Parathyroid adenoma (tissue), 2 donors: ENCODE measurements at regions not wholly inside any gene's neighbourhood (a gene's known extent, or its start where the extent isn't known, plus 50 kb on each side); places are given as distances from the start of the nearest gene placed in this dataset.

Source experiments
- H2AFZ ChIP-seq: fragments of 300-600 bp; sonication (generic); one replicate; pipeline ENCODE4 v1.7.0; 2017; ENCODE audit warnings: antibody characterized with exemption, mild to moderate bottlenecking
- H3K27ac ChIP-seq: fragments of 300-600 bp; sonication (generic); one replicate; pipeline ENCODE4 v1.7.0; 2017
- H3K27me3 ChIP-seq: fragments of 300-600 bp; sonication (generic); one replicate; pipeline ENCODE4 v1.7.0; 2017; ENCODE audit warnings: low read length; ENCODE audit not compliant: control insufficient read depth, insufficient read depth
- H3K36me3 ChIP-seq: fragments of 300-600 bp; sonication (generic); one replicate; pipeline ENCODE4 v1.7.0; 2017; ENCODE audit warnings: low read length; ENCODE audit not compliant: control insufficient read depth, insufficient read depth
- H3K4me1 ChIP-seq: fragments of 300-600 bp; sonication (generic); one replicate; pipeline ENCODE4 v1.7.0; 2017; ENCODE audit warnings: control low read depth
- H3K4me2 ChIP-seq: fragments of 300-600 bp; sonication (generic); one replicate; pipeline ENCODE4 v1.7.0; 2017; ENCODE audit warnings: low read length
- H3K4me3 ChIP-seq: fragments of 300-600 bp; sonication (generic); one replicate; pipeline ENCODE4 v1.7.0; 2017; ENCODE audit warnings: low read depth, low read length
- H3K79me2 ChIP-seq: fragments of 300-600 bp; sonication (generic); one replicate; pipeline ENCODE4 v1.7.0; 2017; ENCODE audit warnings: control low read depth
- H3K9ac ChIP-seq: fragments of 300-600 bp; sonication (generic); one replicate; pipeline ENCODE4 v1.7.0; 2017; ENCODE audit warnings: mild to moderate bottlenecking
- H3K9me3 ChIP-seq: fragments of 300-600 bp; sonication (generic); one replicate; pipeline ENCODE4 v1.7.0; 2017; ENCODE audit warnings: low read length; ENCODE audit not compliant: control insufficient read depth
- TF ChIP-seq, protein P1 (sequence below): fragments of 300-600 bp; sonication (generic); IDR thresholded peaks from one replicate; pipeline ENCODE4 v1.7.0; 2017; ENCODE audit warnings: antibody characterized with exemption, mild to moderate bottlenecking
- donor health status: primary hyperparathyroidism.

DNA sequence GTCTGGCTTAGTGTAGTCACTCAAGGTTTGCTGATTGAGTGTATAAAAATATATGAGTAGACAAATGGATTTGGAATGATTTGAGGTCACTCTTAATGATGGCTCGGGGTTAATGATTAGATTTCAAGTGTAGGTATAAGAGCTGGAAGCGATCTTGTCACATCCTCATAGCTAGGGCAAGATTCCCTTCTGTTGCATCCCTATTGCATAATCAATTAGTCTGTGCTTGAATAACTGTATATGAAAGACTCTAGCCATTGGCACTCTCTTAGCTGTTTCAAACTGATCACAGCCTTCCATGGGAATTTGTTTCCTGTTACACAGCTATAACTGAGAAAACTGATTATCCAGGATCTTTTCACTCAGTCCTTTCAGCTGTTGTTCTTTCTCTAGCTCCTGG, 811.6 kb downstream of the TLE4 start:
- Histone ChIP-seq H3K9ac (no peak overlapping the region), H3K9me3 (no peaks in the 10 kb centered on the region), H3K36me3 (no peaks in the 10 kb centered on the region), H3K79me2 (no peaks in the 10 kb centered on the region), H3K4me2 (no peak overlapping the region), H3K27me3 (no peaks in the 10 kb centered on the region), H3K27ac (no peak overlapping the region), H3K4me3 (no peak overlapping the region), H3K4me1 (no peaks in the 10 kb centered on the region), H2AFZ (no peak overlapping the region)
- TF ChIP-seq, protein P1, sequence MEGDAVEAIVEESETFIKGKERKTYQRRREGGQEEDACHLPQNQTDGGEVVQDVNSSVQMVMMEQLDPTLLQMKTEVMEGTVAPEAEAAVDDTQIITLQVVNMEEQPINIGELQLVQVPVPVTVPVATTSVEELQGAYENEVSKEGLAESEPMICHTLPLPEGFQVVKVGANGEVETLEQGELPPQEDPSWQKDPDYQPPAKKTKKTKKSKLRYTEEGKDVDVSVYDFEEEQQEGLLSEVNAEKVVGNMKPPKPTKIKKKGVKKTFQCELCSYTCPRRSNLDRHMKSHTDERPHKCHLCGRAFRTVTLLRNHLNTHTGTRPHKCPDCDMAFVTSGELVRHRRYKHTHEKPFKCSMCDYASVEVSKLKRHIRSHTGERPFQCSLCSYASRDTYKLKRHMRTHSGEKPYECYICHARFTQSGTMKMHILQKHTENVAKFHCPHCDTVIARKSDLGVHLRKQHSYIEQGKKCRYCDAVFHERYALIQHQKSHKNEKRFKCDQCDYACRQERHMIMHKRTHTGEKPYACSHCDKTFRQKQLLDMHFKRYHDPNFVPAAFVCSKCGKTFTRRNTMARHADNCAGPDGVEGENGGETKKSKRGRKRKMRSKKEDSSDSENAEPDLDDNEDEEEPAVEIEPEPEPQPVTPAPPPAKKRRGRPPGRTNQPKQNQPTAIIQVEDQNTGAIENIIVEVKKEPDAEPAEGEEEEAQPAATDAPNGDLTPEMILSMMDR: no peak

DNA sequence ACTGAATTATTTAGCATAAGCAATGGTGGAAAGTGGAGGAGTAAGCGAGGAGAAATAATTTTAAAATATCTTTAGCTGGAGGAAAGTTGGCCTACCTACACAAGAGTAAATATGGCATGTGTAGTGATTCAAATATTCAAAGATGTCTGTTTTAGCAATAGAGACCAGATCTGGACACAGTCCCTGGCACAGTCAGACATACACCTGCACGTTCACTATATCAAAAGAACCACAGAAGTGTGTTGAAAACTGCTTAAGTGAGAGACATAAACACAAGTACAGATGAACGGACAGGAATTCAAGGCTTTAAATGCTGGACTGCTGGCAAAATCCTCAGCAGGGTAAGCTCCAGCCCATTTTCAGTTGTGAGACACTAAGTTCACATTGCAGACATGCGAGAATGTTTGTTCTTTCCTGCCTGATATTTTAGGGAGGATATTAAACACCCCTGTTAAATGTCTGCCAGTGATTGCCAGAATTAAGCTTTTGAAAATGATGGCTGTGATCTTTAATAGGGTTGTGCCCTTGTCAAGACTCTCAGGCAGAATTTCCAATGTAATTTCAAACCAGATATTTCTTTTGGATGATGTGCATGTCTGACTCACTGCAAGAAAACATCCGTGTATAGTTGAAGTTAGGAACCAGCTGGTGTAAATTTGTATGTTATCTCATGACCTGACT, 810.6 kb downstream of the TLE4 start:
- TF ChIP-seq, protein P1: no peak
- Histone ChIP-seq H3K27ac (no peak overlapping the region), H3K9me3 (no peaks in the 10 kb centered on the region)

DNA sequence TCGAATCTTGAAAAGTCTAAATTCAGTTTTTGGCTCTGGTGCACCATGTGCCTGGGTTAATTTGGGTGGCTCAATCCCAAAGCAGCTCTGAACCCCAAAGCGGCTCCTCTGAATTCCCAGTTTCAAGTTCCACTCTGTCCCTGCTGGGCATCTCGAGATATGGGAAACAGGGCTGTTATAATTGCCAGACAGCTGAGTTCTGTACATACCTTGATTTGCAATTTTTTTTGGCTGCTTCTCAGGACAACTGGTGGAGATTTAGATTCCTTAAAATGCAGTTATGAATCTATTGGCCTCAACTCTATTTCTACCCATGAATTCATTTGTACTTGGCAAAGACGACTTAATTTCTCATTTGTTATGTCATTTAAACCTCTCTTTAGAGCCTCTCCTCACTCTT, 808.5 kb downstream of the TLE4 start:
- TF ChIP-seq, protein P1: no peak
- Histone ChIP-seq H3K27me3 (no peaks in the 10 kb centered on the region), H2AFZ (no peak overlapping the region), H3K4me1 (no peaks in the 10 kb centered on the region), H3K4me3 (no peak overlapping the region), H3K9me3 (no peaks in the 10 kb centered on the region), H3K36me3 (no peaks in the 10 kb centered on the region), H3K27ac (no peak overlapping the region), H3K9ac (no peak overlapping the region), H3K4me2 (no peak overlapping the region), H3K79me2 (no peaks in the 10 kb centered on the region)

More for the DNA sequence above, 810.6 kb downstream of the TLE4 start:
- Histone ChIP-seq H3K4me3 (no peak overlapping the region), H3K27me3 (no peaks in the 10 kb centered on the region), H3K36me3 (no peaks in the 10 kb centered on the region), H3K79me2 (no peaks in the 10 kb centered on the region), H3K4me1 (no peaks in the 10 kb centered on the region), H2AFZ (no peak overlapping the region), H3K4me2 (no peak overlapping the region), H3K9ac (no peak overlapping the region)

DNA sequence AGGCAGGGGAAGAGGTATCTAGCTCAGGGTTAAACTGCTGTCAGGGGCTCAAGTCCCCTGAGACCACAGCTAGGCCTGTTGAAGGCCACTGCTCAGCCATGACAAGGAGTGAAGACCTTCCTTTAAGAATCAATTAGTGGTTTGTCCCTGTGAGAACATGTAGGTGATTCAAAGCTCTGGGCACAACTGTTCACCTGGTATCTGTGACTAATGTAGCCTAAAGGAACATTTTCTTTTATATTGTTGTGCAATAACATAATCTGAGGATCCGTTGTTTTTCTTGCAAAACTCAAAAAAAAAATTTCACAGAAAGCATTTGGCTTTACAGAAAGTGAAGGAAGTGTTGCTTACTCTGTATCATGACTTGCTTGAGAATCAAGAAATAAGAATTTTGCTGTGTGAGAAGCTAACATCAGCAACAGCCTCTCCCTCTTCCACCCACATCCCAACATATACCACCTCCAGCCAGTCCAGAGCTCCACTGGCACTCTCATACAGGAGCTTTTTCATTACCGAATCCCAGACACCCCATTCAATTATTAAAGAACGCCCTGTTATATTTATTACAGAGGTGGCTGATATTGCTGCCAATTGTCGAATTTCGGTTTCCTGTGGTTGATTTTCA, 807.0 kb downstream of the TLE4 start:
- no peak overlapping the region for H2AFZ ChIP-seq
- no peaks in the 10 kb centered on the region for H3K27me3 ChIP-seq
- no peak overlapping the region for H3K4me3 ChIP-seq
- H3K4me2 ChIP-seq: no peak overlapping the region
- TF ChIP-seq, protein P1: no peak
- H3K36me3 ChIP-seq: no peaks in the 10 kb centered on the region
- H3K9me3 ChIP-seq: no peaks in the 10 kb centered on the region
- H3K79me2 ChIP-seq: no peaks in the 10 kb centered on the region
- H3K27ac ChIP-seq: no peak overlapping the region
- H3K9ac ChIP-seq: no peak overlapping the region
- H3K4me1 ChIP-seq: no peaks in the 10 kb centered on the region

DNA sequence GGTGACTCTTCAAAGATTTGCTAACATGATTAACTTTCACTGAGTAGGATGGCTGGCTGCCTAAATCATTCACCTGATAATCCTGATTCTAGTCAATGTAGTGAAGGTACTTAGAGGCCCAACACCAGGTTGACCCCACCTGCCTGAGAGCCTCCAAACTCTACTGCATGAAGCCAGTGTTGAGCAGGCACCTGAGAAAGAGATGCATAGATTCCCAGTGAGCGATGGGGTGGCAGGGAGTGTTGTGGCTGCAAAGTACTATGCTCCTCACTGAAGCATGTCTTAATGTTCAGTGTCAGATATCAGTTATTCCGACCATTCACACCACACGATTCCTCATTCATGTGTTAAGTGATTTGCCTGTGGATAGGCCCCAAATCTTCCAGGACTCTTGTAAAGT, 804.4 kb downstream of the TLE4 start:
- H3K27ac ChIP-seq: no peak overlapping the region
- no peaks in the 10 kb centered on the region for H3K36me3 ChIP-seq
- no peak overlapping the region for H3K4me3 ChIP-seq
- no peak overlapping the region for H2AFZ ChIP-seq
- no peak overlapping the region for H3K4me2 ChIP-seq
- H3K9me3 ChIP-seq: no peaks in the 10 kb centered on the region
- H3K9ac ChIP-seq: no peak overlapping the region
- H3K4me1 ChIP-seq: no peaks in the 10 kb centered on the region
- no peaks in the 10 kb centered on the region for H3K79me2 ChIP-seq
- TF ChIP-seq, protein P1: no peak
- no peaks in the 10 kb centered on the region for H3K27me3 ChIP-seq
